ENCODE measurements at regions not wholly inside any gene's neighbourhood (a gene's known extent, or its start where the extent isn't known, plus 50 kb on each side); places are given as distances from the start of the nearest gene placed in this dataset.

GRCh38 chr3:150306906-150307305, 101.2 kb upstream of the TSC22D2 start:
- TF ChIP-seq CTCF (conservative IDR thresholded peaks at IDR 0.05; ENCODE audit: low read depth, low read length): no peak
- no peak for TF ChIP-seq EZH2 (IDR thresholded peaks at IDR 0.05; ENCODE audit: borderline replicate concordance, low read depth, low read length, poor library complexity, severe bottlenecking)
